ENCODE measurements at regions not wholly inside any gene's neighbourhood (a gene's known extent, or its start where the extent isn't known, plus 50 kb on each side); places are given as distances from the start of the nearest gene placed in this dataset.

GRCh38 chr2:12918835-12919445 is 202.2 kb downstream of the TRIB2 start:
- TF ChIP-seq CTCF (IDR thresholded peaks at IDR 0.05 in 4 of 5, conservative IDR thresholded peaks at IDR 0.05 in 1 of 5): no peak
- no peak for TF ChIP-seq POLR2A (IDR thresholded peaks at IDR 0.05)

Measured in gastrocnemius medialis (tissue), 4 donors.